ENCODE measurements at regions not wholly inside any gene's neighbourhood (a gene's known extent, or its start where the extent isn't known, plus 50 kb on each side); places are given as distances from the start of the nearest gene placed in this dataset.

- DNase-seq, result no peak
- no peaks in the 10 kb centered on the region for H3K36me3 ChIP-seq
- no peaks in the 10 kb centered on the region for H3K27me3 ChIP-seq
- no peak overlapping the region for H3K27ac ChIP-seq
- no peaks in the 10 kb centered on the region for H3K4me1 ChIP-seq
- no peak overlapping the region for H3K4me3 ChIP-seq
- TF ChIP-seq, protein P1, sequence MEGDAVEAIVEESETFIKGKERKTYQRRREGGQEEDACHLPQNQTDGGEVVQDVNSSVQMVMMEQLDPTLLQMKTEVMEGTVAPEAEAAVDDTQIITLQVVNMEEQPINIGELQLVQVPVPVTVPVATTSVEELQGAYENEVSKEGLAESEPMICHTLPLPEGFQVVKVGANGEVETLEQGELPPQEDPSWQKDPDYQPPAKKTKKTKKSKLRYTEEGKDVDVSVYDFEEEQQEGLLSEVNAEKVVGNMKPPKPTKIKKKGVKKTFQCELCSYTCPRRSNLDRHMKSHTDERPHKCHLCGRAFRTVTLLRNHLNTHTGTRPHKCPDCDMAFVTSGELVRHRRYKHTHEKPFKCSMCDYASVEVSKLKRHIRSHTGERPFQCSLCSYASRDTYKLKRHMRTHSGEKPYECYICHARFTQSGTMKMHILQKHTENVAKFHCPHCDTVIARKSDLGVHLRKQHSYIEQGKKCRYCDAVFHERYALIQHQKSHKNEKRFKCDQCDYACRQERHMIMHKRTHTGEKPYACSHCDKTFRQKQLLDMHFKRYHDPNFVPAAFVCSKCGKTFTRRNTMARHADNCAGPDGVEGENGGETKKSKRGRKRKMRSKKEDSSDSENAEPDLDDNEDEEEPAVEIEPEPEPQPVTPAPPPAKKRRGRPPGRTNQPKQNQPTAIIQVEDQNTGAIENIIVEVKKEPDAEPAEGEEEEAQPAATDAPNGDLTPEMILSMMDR (IDR thresholded peaks at IDR 0.05), result no peak
- TF ChIP-seq POLR2A (IDR thresholded peaks at IDR 0.05), result no peak
- H3K9me3 ChIP-seq, result no peaks in the 10 kb centered on the region
Measured at GRCh38 chr1:20432341-20432740, 53.7 kb downstream of the CAMK2N1 start.

- Histone ChIP-seq H3K9me3 (no peaks in the 10 kb centered on the region), H3K27me3 (no peaks in the 10 kb centered on the region), H3K27ac (no peak overlapping the region), H3K4me1 (no peaks in the 10 kb centered on the region), H3K36me3 (no peaks in the 10 kb centered on the region), H3K4me3 (no peak overlapping the region)
- no peak for DNase-seq
- TF ChIP-seq POLR2A (IDR thresholded peaks at IDR 0.05), result no peak
- TF ChIP-seq, protein P1 (IDR thresholded peaks at IDR 0.05), result no peak
Measured at GRCh38 chr1:20431176-20431460, 54.9 kb downstream of the CAMK2N1 start.

- no peaks in the 10 kb centered on the region for H3K4me1 ChIP-seq
- DNase-seq, result peak in 2 of 3 donors; percentile 57 to 63
- H3K36me3 ChIP-seq, result no peaks in the 10 kb centered on the region
- H3K9me3 ChIP-seq, result no peaks in the 10 kb centered on the region
- no peaks in the 10 kb centered on the region for H3K27me3 ChIP-seq
- no peak overlapping the region for H3K27ac ChIP-seq
- TF ChIP-seq POLR2A (IDR thresholded peaks at IDR 0.05), result no peak
- TF ChIP-seq, protein P1 (IDR thresholded peaks at IDR 0.05), result peak in 4 of 6 experiments; percentile 45 to 56 (median 51)
- H3K4me3 ChIP-seq, result no peak overlapping the region
Measured at GRCh38 chr1:20430355-20431175, 55.4 kb downstream of the CAMK2N1 start.

- H3K9me3 ChIP-seq, result peaks cover 0 to under 1% (median 0%) of the 10 kb centered on the region in 4 donors
- H3K4me1 ChIP-seq, result no peaks in the 10 kb centered on the region
- H3K27me3 ChIP-seq, result no peaks in the 10 kb centered on the region
- TF ChIP-seq, protein P1 (IDR thresholded peaks at IDR 0.05), result no peak
- no peak for TF ChIP-seq POLR2A (IDR thresholded peaks at IDR 0.05)
- H3K27ac ChIP-seq, result no peak overlapping the region
- H3K36me3 ChIP-seq, result no peaks in the 10 kb centered on the region
- DNase-seq, result peak in 1 of 3 donors; percentile 29
- H3K4me3 ChIP-seq, result no peak overlapping the region
Measured at GRCh38 chr1:20429296-20429695, 56.7 kb downstream of the CAMK2N1 start.

DNA sequence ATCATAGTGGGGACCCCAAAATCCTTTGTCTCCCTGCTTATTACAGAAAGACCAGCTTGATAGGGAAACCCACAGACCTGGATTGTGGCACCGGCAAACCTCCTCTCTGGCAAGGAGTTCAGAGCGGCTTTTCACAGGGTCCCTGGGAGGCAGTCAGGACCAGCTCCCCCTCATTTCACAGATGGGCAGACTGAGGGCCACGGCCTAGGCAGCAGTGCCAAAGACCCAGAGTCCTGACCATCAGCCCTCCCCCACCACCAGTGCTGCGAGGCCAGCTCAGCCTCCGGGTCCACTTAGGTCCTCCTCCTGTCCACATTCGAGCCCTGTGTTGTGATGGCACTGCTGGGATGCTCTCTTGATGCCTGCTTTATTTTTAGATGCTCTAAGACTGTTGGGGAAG is 57.2 kb downstream of the CAMK2N1 start:
- Histone ChIP-seq H3K4me1 (no peaks in the 10 kb centered on the region), H3K27ac (no peak overlapping the region), H3K27me3 (no peaks in the 10 kb centered on the region), H3K36me3 (no peaks in the 10 kb centered on the region), H3K9me3 (peaks cover 0 to 5% (median 0%) of the 10 kb centered on the region in 4 donors), H3K4me3 (no peak overlapping the region)
- TF ChIP-seq, protein P1 (IDR thresholded peaks at IDR 0.05), result no peak
- no peak for TF ChIP-seq POLR2A (IDR thresholded peaks at IDR 0.05)
- DNase-seq, result no peak

All from Peyer's patch (tissue), 4 donors.